Body of pancreas (tissue), 4 donors: ENCODE measurements at regions not wholly inside any gene's neighbourhood (a gene's known extent, or its start where the extent isn't known, plus 50 kb on each side); places are given as distances from the start of the nearest gene placed in this dataset.

Experiments
- ATAC-seq: fragments of 150-250 bp; one replicate; pipeline ENCODE4 v1.9.1; 2016
- DNase-seq, 4 donors: peaks; one replicate each; pipeline ENCODE4 v3.0.0-alpha.2; 2019
- H3K27ac ChIP-seq, 4 donors: fragments of 200-600 bp; sonication (generic); 1 replicate in 3 of 4; 2 replicates in 1 of 4; pipeline versions ENCODE4 v1.5.1 to v1.6.1; 2016 to 2019; ENCODE audit warnings: mild to moderate bottlenecking in 1 of 4, mixed read lengths in 1 of 4, moderate library complexity in 1 of 4
- H3K27me3 ChIP-seq, 2 donors: fragments of 200-600 bp; sonication (generic); one replicate each; pipeline ENCODE4 v1.6.0; 2016; ENCODE audit warnings: mild to moderate bottlenecking in 1 of 2
- H3K36me3 ChIP-seq, 2 donors: fragments of 200-600 bp; sonication (generic); replicated peaks in 1 of 2; 2 replicates each; pipeline ENCODE4 v1.5.1; 2016; ENCODE audit warnings: low read depth in 2 of 2; ENCODE audit not compliant: insufficient read depth in 1 of 2
- H3K4me1 ChIP-seq: fragments of 200-600 bp; sonication (generic); one replicate; pipeline ENCODE4 v1.6.0; 2016
- H3K4me3 ChIP-seq, 2 donors: fragments of 200-600 bp; sonication (generic); 1 replicate in 1 of 2; 2 replicates in 1 of 2; pipeline ENCODE4 v1.5.1; 2016 to 2019
- H3K9me3 ChIP-seq, 3 donors: fragments of 200-600 bp; sonication (generic); 1 replicate in 2 of 3; 2 replicates in 1 of 3; pipeline ENCODE4 v1.5.1; 2016
- POLR2A ChIP-seq, 3 donors: fragments of 450-650 bp; IDR thresholded peaks; one replicate each; pipeline ENCODE4 v1.6.1; 2016; ENCODE audit warnings: antibody characterized with exemption in 3 of 3, mild to moderate bottlenecking in 2 of 3
- WGBS, 2 donors: methylation state at CpG; one replicate each; pipeline ENCODE4 v1.1.5; 2017; 5-methylcytosine and 5-hydroxymethylcytosine counted together
- intact Hi-C: fragments of 100-400 bp; cut with DNase I; formaldehyde crosslinking; loops from one replicate; pipeline ENCODE4 v1.15.1; 2023
- TF ChIP-seq, protein P1 (sequence below), 7 experiments: fragments of 450-650 bp in 4 of 7; fragments of 200-600 bp in 3 of 7; sonication (generic) in 3 of 7; IDR thresholded peaks; one replicate each; pipeline ENCODE4 v1.5.1; 2016 to 2019; ENCODE audit warnings: antibody characterized with exemption in 7 of 7

DNA sequence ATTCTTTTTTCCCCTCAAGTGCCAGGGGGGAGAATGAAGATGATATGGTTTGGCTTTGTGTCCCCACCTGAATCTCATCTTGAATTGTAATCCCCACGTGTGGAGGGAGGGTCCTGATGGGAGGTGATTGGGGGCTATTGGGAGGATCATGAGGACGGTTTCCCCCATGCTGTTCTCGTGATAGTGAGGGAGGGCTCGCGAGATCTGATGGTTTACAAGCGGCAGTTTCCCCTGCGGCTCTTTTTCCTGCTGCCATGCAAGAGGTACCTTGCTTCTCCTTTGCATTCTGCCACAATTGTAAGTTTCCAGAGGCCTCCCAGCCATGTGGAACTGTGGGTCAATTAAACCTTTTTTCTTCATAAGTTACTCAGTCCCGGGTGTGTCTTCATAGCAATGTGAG is 173.7 kb downstream of the CAND1 start:
- intact Hi-C loops, result loop anchor here (10.0 kb wide), 1 partner anchor 492 kb away; no protein-coding TSS in a partner anchor
- DNase-seq (no peak), ATAC-seq (no peak)
- no peak overlapping the region for H3K4me3 ChIP-seq
- TF ChIP-seq POLR2A (IDR thresholded peaks at IDR 0.05), result no peak
- TF ChIP-seq, protein P1, sequence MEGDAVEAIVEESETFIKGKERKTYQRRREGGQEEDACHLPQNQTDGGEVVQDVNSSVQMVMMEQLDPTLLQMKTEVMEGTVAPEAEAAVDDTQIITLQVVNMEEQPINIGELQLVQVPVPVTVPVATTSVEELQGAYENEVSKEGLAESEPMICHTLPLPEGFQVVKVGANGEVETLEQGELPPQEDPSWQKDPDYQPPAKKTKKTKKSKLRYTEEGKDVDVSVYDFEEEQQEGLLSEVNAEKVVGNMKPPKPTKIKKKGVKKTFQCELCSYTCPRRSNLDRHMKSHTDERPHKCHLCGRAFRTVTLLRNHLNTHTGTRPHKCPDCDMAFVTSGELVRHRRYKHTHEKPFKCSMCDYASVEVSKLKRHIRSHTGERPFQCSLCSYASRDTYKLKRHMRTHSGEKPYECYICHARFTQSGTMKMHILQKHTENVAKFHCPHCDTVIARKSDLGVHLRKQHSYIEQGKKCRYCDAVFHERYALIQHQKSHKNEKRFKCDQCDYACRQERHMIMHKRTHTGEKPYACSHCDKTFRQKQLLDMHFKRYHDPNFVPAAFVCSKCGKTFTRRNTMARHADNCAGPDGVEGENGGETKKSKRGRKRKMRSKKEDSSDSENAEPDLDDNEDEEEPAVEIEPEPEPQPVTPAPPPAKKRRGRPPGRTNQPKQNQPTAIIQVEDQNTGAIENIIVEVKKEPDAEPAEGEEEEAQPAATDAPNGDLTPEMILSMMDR (IDR thresholded peaks at IDR 0.05), result no peak
- H3K27ac ChIP-seq, result no peak overlapping the region
- H3K4me1 ChIP-seq, result peaks cover 14% of the 10 kb centered on the region
- WGBS, 2 donors, result 90% methylated on average over 8 of the region's 8 CpGs
- no peaks in the 10 kb centered on the region for H3K36me3 ChIP-seq
- H3K9me3 ChIP-seq, result no peaks in the 10 kb centered on the region
- no peaks in the 10 kb centered on the region for H3K27me3 ChIP-seq

DNA sequence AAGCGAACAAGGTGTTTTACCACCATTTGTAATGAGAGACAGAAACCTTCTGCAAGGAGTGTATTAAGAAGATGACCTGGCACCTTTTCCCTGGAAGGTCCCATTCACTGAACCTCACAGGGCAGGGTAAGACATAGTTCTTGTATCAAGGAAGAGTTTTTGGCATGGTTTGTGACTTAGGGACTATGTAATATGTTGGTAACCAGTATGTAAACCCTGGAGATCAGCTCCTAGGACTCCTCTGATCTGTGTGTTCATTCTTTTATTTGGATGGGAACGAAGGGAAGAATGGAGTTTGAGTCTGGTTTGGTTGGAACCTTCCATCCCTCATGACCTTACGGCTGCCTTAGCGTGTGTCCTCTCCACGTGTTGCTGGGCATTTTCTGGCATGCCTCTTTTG is 175.4 kb downstream of the CAND1 start:
- H3K27ac ChIP-seq, result no peak overlapping the region
- H3K27me3 ChIP-seq, result no peaks in the 10 kb centered on the region
- no peaks in the 10 kb centered on the region for H3K9me3 ChIP-seq
- no peak for ATAC-seq
- TF ChIP-seq POLR2A (IDR thresholded peaks at IDR 0.05), result no peak
- TF ChIP-seq, protein P1 (IDR thresholded peaks at IDR 0.05), result no peak
- peaks cover 14% of the 10 kb centered on the region for H3K4me1 ChIP-seq
- no peak for DNase-seq
- intact Hi-C loops, result loop anchor here (10.0 kb wide), 1 partner anchor 490 kb away; no protein-coding TSS in a partner anchor
- H3K4me3 ChIP-seq, result no peak overlapping the region
- WGBS, 2 donors, result 71 to 89% methylated on average over 5 of the region's 5 CpGs
- H3K36me3 ChIP-seq, result no peaks in the 10 kb centered on the region

DNA sequence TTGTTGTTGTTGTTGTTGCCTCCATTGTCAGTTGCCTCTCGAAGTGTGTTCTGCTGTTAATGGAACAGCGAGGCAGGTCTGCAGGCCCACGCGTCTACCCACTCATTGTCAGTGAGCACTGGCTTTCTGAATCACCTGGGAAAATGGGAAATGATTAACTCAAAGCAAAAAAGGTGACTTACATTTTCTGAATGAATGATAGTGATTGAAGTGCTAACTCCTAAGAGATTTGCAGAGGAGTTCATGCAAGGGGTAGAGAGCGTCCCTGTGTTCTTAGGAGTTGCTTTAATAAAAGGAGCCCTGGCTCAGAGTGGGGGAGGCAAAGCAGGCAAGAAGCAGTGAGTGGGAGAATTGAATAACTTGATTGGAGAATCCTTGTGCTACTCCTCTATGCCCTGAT is 177.6 kb downstream of the CAND1 start:
- intact Hi-C loops, result loop anchor here (5.0 to 10.0 kb wide), 2 partner anchors 84 to 488 kb away; no protein-coding TSS in a partner anchor

DNA sequence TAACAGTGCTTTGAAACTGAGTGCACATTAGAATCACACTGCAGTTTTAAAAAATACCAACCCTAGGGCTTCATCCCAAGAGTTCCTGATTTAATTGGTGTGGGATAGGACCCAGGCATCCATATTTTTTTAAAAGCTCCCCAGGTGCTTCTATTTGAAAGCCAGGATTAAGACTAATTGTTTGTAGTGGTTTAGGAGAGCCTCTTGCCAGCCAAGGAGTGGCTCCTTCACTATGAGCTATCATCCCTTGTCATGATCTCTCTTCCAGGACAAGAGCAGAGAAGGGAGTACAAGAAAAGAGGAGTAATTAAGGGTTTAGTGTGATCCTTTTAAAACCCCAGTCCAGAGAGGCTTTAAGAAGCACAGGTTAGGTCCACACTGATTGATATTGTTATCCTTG is 178.0 kb downstream of the CAND1 start:
- no peak overlapping the region for H3K27ac ChIP-seq
- no peak for DNase-seq
- H3K4me3 ChIP-seq, result no peak overlapping the region
- no peaks in the 10 kb centered on the region for H3K27me3 ChIP-seq
- H3K9me3 ChIP-seq, result no peaks in the 10 kb centered on the region
- TF ChIP-seq POLR2A (IDR thresholded peaks at IDR 0.05), result no peak
- TF ChIP-seq, protein P1 (IDR thresholded peaks at IDR 0.05), result no peak
- ATAC-seq, result no peak
- peaks cover 7% of the 10 kb centered on the region for H3K4me1 ChIP-seq
- intact Hi-C loops, result loop anchor here (5.0 to 10.0 kb wide), 2 partner anchors 85 to 488 kb away; no protein-coding TSS in a partner anchor
- no peaks in the 10 kb centered on the region for H3K36me3 ChIP-seq

More for the DNA sequence above, 177.6 kb downstream of the CAND1 start:
- no peak overlapping the region for H3K27ac ChIP-seq
- 73 to 91% methylated on average over 5 of the region's 5 CpGs for WGBS, 2 donors
- TF ChIP-seq, protein P1 (IDR thresholded peaks at IDR 0.05), result no peak
- TF ChIP-seq POLR2A (IDR thresholded peaks at IDR 0.05), result no peak
- ATAC-seq (no peak), DNase-seq (no peak)
- no peaks in the 10 kb centered on the region for H3K36me3 ChIP-seq
- H3K4me3 ChIP-seq, result no peak overlapping the region
- no peaks in the 10 kb centered on the region for H3K9me3 ChIP-seq
- no peaks in the 10 kb centered on the region for H3K27me3 ChIP-seq
- peaks cover 12% of the 10 kb centered on the region for H3K4me1 ChIP-seq

DNA sequence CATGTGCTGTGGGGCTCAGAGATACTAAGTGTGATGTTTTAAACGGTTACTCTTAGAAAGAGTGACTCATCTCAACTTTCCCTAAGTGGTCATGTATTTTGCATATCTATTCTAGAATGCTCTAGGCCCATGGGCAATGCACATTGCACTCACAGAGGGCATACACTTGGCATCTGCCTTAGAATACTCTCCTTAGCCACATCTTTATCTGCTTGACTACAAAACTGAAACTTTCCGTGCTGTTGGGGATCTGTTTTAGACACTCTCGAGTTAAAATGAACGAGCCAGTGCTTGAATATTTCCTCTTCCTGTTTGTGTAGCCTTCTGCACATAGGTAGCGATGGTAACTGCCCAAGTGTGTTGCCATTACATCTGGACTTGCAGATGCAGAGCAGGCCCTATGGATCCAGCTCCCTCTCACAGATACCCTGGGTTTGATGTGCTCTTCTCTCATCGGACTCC is 180.5 kb downstream of the CAND1 start:
- Histone ChIP-seq H3K4me1 (no peaks in the 10 kb centered on the region), H3K9me3 (no peaks in the 10 kb centered on the region), H3K27me3 (no peaks in the 10 kb centered on the region), H3K27ac (no peak overlapping the region), H3K36me3 (no peaks in the 10 kb centered on the region), H3K4me3 (no peak overlapping the region)
- DNase-seq (no peak), ATAC-seq (no peak)
- TF ChIP-seq, protein P1 (IDR thresholded peaks at IDR 0.05), result no peak
- no peak for TF ChIP-seq POLR2A (IDR thresholded peaks at IDR 0.05)
- 69 to 79% methylated on average over 6 of the region's 6 CpGs for WGBS, 2 donors
- intact Hi-C loops, result loop anchor here (5.0 to 10.0 kb wide), 2 partner anchors 87 to 485 kb away; no protein-coding TSS in a partner anchor
